HG03159 (cell line): ENCODE measurements at regions not wholly inside any gene's neighbourhood (a gene's known extent, or its start where the extent isn't known, plus 50 kb on each side); places are given as distances from the start of the nearest gene placed in this dataset.

Experiments used
- ATAC-seq: cut with Tn5 transposase; IDR thresholded peaks from one replicate; pipeline ENCODE4 v1.9.1; 2021; ENCODE audit warnings: mild to moderate bottlenecking, moderate library complexity; ENCODE audit not compliant: unreplicated experiment

DNA sequence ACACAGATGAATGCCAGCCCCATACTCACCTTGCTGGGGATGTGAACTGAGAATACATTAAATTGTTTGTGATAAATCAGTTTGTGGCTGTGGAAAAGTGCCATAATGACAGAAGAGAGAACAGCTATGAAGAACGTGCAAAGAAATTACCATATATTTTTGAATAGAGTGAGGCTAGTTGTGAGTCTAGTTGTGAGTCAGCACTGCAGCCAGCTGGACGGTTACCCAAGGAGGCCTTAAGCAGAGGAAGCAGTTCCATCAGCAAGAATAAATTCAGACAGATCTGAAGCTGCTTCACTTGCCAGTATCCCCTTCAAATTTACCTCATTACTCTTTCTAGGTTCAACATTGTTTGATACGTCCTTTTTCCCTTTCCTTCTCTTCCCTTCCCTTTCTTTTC is 446.0 kb downstream of the MTRR start:
- ATAC-seq: no peak

DNA sequence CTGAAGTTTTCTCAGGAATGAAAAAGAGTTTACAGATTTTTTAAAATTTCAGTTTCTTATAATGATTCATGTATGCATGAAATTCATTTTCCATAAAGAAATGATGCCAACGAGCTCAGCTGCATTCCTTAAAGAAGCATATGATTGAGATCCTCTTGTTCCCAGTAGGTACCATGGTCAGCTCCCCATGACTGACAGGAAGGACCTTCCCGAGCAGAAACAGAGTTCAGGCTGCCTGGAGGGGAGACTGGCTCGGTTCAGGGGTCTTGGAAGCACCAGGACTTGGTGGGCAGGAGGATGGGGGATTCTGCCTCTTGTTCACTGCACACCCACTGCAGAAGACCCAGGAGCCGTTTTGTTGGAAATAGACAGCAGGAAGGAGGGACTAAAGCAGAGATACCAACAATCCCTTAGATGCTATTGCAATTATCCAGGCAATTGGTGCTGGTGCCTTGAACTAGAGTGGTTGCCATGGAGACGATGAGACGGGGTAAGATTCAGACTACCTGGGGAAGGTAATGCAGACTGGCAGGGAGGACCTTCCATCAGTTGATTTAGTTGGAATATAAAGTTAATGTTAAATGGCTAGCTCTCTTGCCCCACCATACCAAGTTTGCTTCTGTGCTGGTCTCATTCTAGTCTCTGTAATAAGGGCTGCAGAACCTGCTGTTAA is 447.8 kb downstream of the MTRR start:
- ATAC-seq: no peak

DNA sequence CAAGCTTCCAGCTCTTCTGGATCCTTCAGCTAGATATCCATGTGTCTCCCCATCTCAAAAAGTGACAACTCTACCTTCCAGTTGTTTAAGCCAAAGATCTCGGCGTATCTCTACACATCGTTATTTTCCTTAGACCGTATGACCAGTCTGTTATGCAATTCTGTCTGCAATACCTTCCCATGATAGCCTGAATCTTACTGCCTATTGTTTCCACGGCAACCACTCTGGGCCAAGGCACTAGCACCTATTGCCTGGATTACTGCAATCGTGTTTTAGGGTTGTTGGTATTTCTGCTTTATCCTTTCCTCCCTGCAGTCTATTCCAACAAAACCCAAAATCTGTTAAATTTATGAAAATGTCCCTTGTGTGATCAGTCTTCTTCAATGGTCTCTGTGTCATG is 448.4 kb downstream of the MTRR start:
- ATAC-seq: no peak

DNA sequence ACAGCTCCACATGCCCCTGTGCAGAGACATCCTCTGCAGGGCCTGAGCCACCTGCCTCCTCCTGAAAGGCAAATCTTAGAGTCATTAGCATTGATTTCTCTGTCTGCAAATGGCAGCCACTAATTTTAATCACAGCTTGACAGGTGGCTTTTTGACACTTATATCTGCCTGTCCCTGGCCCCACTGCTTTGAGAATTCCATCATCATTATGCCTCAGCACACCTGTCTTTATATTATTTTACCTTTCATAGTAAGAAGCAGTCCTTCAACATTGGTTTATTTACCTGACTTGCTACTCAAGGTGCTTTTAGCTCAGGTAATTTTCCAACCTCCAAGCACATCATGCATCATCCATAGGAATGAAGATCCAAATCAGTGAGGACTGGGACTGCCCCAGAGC is 451.3 kb downstream of the MTRR start:
- no peak for ATAC-seq

DNA sequence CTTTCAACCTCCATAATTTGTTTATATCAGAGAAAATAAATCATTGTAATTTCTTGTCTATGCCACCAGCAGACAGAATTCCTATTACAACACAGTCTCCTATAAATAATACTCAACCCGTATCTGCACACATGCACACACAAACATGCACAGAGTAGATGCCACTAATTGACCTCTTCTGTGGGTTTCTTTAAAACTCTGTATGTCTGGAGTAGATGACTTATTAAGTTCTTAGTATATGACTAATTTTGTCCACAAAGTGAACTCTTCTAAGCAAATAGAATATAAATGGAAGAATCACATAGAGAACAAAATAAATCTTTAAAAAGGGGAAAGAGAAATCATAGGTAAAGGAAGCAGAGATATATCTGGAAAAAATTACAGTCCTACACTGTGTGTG is 452.3 kb downstream of the MTRR start:
- no peak for ATAC-seq

DNA sequence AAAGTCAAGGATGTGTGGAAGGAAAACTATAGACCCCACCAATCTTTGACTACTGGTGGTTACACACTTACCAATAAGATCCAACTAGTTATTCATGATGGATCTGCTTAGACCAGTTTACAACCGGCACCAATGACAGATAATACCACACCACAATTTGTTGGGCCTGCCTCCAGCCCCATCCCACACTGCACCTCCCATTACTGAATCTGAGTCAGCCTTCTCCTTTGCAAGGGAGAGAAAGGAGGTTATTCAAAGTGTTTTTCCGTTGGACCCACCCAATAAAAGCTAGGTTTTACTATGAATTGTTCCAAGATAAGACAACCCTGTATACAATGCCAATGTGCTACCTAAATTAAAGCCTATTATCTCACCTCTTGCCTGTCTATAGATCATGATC is 453.5 kb downstream of the MTRR start:
- ATAC-seq: no peak

DNA sequence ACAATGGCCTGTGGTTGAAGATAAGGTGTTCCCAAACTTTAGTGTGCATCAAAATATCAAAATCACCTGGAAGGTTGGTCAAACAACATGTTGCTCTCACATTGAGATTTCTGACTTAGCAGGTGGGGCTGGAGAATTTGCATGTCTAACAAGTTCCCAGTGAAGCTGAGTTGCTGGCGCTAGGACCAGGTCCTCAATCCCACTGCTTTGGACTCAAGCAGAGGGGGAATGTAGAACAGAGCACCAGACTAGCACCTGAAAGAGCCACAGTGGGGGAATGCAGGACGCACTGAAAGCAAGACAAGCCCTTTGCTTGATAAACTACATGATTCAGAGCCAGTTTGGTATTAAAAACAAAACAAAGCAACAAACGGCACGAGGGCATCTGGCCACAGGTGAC is 458.1 kb downstream of the MTRR start:
- ATAC-seq: no peak

DNA sequence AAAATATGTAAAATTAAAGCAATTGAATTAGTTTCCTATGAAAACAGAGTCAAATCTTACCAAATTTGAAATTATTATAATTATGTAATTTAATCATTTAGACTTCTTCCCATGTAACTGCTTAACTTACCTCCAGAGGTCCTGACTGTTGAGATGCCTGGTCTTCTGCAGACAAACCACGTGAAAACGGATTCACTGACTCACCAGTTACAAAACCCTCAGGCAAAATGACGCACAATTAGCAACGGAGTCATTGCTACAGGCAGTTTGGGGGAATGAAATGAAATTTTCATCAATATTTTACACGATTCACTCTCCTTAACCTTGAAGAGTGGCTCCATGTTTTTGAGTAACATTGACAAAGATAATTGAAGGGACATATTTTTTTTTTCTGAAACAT is 460.8 kb downstream of the MTRR start:
- no peak for ATAC-seq

DNA sequence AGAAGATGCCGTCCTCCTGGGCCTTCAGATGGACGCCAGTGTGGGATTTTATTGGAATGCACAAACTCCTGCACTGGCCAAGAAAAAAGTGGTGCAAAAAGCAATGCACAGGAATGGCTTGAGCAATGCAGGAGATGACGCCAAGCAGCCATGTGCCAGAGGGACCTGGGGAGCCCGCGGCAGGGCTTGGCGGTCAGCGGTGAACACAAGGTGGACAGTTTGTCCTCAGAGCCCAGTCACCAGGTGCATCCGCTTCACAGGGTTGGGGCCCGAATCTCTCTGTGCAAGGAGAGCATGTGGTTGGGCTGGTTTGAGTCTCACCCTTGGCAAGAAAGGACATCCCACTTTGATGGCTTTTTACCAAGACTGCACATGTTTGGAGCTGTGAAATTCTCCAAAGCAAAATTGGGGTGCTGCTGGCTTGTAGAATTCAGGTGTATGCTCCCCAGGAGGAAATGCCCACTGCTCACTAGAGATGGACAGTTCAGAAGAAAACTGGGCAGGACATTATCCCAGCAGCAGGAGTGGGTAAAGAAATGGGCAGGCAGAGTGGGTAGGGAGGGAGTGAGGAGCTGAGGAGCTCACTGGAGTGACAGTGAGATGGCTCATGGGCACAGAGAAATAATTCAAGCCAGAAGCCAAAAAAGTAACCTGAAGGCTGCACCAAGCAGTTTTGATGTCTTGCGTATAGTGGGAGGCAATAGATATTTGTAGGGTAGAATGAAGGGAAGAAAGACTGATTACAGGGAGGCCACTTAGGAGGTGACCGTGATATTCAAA is 463.9 kb downstream of the MTRR start:
- ATAC-seq: no peak

DNA sequence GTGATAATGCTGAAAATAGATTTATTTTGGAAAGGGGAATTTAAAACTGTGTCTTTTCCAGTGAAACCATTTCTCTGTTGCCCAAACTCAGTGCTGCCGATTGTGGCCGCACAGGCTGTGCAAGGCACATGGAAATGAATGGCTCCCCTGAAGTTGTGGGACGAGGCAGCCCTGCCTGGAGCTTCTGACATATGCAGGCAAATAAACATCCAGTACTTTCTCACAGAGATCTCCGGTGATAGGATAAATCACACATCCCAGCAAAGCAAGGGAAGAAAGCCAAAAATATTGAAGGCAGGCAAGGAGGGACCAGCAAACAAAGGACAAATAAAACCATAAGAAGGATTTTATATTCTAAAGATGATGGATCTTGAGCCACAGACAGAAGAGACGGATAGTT is 464.5 kb downstream of the MTRR start:
- ATAC-seq: no peak

DNA sequence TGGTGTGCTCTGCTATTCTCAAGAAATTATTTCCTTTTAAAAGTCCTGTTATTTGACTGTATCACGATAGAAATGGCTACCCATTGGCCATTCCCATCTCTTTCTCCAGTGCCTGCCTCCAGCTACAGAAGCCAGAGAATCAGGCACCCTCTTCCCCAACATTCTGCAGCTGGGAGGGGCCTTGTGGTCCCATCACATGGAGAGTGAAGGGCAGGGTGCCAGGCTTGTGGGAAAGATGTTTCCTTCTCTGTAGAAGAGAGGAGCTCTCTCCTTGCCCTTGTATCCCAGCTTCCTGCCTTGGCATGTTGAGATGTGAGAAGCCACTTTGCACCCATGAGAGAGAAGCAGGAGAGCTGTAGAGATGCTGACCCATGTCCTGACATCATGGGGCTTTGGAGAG is 465.0 kb downstream of the MTRR start:
- no peak for ATAC-seq

DNA sequence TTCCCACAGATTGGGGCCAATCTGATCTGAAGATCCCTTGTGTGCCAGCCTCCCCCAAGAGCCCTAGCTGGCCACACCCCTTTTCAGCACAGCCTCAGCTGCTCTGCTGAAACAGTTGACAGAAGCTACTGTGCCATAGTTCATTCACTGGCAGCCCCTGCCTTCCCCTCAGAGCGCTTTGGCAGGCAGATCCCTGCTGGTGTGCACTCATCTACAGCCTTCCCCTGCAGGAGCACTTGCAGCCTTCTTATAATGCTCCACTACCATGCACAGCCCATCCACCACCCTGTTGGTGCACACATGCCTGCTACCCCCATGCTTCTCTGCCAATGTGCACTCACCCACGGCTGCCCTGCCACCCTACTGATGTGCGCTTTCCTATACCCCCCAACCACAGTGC is 471.3 kb downstream of the MTRR start:
- ATAC-seq: no peak

DNA sequence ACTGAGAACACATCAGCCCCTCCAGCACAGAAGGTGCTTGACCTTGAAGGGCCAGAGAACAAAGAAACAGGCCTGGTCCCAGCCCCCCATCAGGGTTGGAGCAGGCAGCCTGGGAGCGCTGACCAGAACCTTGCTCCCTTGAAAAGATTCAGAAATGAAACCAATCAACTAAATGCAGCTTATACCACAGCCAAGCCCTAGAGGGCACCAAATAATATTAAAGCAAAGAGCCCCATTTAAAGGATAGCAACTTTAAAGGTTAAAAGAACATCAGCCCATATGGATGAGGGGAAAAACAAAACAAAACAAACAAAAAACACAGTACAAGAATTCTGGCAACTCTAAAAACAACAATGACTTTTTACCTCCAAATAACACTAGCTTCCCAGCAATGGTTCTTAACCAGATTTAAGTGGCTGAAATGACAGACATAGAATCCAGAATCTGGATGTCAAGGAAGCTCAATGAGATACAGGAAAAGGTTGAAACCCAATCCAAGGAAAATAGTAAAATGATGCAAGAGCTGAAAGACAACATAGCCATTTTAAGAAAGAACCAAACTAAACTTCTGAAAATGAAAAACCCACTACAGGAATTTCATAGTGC is 471.9 kb downstream of the MTRR start:
- ATAC-seq: no peak

DNA sequence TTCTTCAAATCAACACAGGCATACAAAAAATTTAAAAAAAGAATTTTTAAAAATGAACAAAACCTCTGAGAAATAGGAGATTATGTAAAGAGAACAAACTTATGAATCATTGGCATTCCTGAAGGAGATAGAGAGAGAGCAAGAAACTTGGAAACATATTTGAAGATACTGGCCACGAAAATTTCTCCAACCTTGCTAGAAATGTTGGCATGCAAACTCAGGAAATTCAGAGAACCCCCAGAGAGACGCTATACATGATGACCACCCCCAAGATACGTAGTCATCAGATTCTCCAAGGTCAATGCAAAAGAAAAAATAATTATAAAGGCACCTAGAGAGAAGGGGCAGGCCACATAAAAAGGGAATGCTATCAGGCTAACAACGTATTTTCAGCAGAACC is 472.5 kb downstream of the MTRR start:
- ATAC-seq: no peak

DNA sequence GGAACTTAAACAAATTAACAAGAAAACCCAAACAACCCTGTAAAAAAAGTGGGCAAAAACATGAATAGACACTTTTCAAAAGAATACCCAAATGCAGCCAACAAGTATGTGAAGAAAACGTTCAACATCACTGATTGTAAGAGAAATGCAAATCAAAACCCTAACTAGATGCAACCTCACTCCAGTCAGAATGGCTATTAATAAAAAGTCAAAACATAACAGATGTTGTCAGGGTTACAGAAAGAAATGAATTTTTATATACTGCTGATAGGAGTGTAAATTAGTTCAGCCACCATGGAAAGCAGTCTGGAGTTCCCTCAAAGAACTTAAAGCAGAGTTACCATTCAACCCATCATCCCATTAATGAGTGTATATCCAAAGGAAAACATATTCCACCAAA is 479.0 kb downstream of the MTRR start:
- ATAC-seq: no peak

DNA sequence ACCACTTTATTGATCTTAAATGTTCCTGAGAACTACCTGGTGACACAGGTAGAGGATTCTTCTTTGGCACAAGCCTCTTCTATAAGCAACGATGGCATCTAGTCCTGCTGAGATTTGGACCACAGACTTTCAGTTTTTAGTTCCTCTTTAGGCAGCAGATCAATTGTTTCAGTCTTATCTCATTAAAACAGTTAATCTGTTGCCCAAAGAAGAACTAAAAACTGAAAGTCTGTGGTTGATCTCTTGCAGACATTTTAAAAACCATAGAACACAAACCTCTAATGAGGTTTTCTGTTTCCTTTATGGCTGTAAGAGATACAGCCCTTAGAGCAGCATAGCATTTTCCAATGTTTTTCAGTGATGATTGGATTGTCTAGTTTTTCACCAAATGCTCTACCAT is 480.9 kb downstream of the MTRR start:
- ATAC-seq: peak; percentile 98

DNA sequence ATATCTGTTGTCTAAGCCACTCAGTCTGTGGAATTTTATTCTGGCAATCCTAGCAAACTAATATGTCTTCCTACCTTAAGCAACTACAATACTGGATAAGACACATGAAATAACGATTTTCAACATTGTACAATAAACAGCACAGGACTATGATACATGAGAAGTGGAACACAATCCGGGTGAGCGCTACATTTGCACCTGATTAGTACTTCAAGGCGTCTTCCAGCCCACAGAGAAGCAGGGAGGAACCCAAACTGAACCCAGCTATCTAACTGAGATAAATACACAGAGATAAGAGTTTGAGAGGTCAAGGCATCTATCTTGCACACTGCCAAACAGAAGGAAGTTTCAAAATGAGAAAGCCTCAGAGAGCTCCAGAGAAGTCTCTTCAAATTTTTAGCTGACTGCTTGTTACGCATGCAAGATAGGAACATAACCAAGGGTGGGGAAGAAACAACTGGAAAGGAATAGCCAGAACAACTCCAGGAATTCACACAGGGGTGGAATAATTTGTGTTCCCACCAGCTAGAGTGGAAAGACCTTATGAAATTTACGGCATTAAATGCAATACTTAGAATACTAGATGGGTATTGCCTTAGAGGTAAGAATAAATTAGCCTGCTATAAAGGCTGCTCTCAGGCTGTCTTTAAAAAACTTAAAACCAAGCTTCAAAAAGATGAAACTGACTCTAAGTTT is 481.8 kb downstream of the MTRR start:
- no peak for ATAC-seq

DNA sequence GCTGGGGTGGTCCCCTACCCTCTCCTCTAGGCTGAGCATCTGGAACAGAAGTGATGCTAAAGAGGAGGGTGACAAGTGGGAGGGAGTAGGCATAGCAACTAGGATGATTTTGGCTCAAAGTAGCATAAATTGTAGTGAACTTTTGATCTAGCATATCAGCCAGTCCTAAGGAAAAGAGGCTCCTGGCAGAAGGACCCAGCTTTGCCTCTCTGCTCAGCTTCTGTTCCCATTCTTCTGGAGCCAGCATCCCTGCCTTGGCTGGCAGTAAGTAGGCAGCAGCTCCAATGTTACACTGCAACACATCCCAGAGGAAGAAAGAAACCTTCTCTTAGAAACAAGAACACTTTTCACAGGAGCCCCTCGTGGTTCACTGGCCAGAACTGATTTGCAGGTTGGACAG is 487.0 kb downstream of the MTRR start:
- no peak for ATAC-seq

DNA sequence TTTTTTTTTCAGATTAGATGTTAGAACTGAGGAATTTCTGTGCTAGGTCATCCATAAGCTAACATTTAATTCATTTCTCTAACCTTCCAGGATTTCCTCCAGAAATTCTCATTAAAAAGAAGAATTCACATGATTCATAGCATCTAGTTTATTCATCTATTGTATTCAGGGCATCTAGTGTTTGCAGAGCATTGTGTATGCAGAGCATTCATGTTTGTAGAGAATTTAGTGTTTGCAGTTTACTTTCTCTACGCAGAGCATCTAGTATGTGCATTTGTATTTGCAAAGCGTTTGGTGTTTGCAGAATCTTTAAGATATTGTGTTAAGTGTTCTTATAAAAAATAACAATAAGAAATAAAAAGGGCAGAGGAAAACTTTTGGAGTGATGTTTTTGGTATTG is 491.1 kb downstream of the MTRR start:
- ATAC-seq: no peak

DNA sequence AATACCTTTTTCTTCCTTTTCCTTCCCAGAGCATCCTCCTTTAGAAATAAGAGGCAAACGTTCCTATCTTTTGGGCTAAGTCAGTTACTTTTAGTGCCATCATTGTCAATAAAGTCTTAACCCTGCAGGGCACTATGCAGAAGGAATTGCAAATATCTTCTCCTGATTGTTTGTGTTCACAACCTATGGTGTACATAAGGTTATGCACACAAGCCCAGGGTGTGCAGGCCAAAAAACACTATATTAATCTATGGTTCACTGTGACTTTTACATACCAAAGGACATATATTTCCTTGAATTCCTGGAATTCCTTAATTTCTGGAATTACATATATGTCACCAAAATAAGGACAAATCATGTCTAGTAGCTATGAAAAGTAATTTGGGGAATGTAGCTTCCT is 493.5 kb downstream of the MTRR start:
- ATAC-seq: no peak

DNA sequence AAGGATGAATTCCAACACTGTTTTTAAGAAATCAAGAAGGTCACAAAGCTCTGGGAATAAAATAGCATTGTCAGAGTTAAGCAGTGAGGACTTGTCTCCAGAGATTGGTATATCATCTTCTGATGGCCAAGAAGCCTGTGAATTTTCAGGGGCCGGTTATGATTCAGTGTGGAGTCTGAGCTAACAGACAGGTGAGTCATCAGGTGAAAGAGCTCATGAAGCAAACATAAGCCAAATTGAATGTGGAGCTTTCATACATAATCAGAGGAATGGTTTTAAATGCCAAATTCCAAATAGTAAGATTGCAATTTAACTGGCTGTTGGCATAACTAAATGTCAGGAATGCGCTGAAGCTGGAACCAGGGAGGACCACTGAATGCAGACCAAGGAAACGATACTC is 494.2 kb downstream of the MTRR start:
- no peak for ATAC-seq

DNA sequence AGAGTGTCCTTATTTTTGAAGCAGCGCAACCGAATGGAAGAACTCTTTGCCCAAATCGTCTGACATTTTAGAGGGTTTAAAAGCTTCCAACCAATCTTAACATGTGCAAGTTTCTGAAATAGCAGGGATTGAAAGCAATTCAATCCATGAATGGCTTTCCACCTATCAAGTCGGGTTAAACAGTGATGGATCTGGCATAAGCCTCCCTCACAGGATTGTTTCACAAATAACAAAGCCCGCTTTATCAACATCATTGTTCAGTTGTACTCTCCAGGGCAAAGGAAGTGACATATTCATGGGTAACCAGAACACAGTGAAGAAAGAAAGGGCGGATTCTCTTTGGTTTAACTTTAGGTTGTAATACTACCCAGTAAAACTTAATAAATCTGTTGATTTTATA is 497.3 kb downstream of the MTRR start:
- ATAC-seq: no peak
